Putamen (tissue), 1 donor: ENCODE measurements at regions not wholly inside any gene's neighbourhood (a gene's known extent, or its start where the extent isn't known, plus 50 kb on each side); places are given as distances from the start of the nearest gene placed in this dataset.
"Not testable (repeated sequence)": the region's sequence is repeated elsewhere in the genome, so short reads cannot be mapped to it uniquely, and the experiment has no call there.

Experiments
- DNase-seq: peaks from one replicate; pipeline ENCODE4 v3.0.0-alpha.2; 2016; ENCODE audit warnings: low spot score

- no peak for DNase-seq
Measured at GRCh38 chr1:29389533-29390041, 153.3 kb downstream of the PTPRU start.

DNA sequence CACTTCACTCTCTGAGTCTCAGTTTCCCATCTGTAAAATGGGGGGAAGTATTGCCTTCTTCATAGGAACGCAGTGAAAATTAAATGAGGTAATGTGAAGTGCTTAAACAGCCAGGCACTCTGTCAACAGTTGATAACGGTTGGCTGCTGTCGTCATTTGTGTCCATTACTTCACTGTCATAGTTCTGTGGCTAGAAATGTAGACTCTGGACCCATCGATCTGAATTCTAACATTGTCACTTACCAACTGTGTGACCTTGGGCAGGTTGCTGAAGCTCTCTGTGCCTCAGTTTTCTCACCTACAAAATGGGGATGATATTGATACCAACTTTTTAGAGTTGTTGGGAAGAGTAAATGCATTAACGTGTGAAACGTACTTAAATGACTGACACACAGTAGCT lies 152.6 kb downstream of the PTPRU start:
- no peak for DNase-seq

- no peak for DNase-seq
Measured at GRCh38 chr1:29388170-29388569, 151.8 kb downstream of the PTPRU start.

DNA sequence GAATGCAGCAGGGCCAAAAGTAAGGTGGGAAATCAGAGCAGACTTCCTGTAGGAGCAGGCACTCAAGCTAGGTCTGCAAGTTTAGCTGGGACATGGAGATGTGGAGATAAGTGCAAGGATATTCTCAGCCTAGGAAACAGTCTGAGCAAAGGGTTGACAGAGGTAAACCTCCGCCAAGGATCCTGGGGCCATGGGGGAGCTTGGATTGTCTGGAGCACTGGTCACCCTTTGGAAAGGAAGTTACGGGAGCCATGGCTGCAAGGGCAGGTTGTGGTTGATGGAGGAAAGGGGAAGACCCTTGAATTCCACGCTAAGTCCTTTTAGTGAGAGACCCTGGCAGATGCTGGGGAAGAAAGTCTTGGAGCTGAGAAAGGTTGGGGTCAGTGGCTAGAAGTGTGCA lies 150.9 kb downstream of the PTPRU start:
- DNase-seq: no peak

GRCh38 chr1:29386453-29386852 lies 150.1 kb downstream of the PTPRU start:
- not testable (repeated sequence) for DNase-seq

GRCh38 chr1:29385966-29386365 lies 149.6 kb downstream of the PTPRU start:
- DNase-seq: no peak

DNA sequence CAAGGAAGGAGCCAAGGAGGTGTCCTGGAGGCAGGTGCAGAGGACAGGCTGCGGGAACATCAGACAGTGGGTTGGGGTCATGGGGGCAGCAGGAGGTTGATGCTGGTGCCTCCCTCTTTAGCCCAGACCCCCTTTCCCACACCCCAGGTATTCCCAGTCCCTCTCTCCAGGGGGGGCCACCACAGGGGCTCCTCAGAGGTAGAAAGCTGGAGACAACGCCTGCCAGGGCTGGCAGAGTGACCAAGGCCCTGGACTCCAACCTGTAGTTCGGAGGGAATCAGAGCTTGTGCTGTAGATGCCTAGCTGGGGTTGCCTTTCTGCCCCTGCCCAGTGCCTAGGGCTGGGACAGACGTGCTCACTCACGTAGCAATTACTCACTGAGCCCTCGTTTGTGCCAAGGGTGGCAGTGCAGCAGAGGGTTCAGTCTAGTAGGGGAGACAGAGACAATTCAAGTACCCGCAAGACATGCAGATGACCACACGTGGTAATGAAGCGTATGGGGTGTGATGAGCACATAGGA lies 148.2 kb downstream of the PTPRU start:
- no peak for DNase-seq

- no peak for DNase-seq
Measured at GRCh38 chr1:29383746-29384371, 147.5 kb downstream of the PTPRU start.

- DNase-seq: no peak
Measured at GRCh38 chr1:29382851-29383745, 146.8 kb downstream of the PTPRU start.

DNA sequence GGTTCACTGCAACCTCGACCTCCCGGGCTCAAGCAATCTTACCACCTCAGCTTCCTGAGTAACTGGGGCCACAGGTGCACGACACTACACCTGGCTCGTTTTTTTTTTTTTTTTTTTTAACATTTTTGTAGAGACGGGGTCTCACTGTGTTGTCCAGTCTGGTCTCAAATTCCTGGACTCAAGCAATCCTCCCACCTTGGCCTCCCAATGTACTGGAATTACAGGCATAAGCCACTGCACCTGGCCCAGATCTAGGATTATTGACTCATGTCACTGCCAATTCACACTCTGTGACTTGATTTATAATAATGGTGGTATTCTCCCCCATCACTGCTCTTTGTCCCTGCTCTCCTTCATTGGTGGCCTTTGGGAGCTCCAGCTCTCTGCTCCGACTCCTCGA lies 145.1 kb downstream of the PTPRU start:
- DNase-seq: no peak

DNA sequence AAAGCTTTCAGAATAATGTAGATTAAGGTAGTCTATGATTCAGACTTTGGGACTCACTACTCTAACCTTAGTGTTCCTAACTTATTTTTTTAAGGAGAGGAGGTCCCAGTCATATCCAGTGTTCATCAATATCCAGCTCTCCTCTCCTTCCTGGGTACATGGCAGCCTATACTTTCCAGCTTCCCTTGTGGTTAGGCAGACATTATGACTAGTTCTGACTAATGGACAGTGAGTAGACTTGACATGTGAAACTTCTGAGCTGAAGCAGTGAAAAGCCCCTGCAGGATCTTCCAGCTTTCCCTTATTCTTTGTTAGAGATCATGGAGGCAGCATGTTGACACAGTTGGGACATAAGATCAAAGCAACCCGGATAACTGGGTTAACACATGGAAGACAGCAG lies 144.2 kb downstream of the PTPRU start:
- DNase-seq: no peak

- DNase-seq: no peak
Measured at GRCh38 chr1:29379443-29380073, 143.2 kb downstream of the PTPRU start.
